HG02981 (cell line): ENCODE measurements at regions not wholly inside any gene's neighbourhood (a gene's known extent, or its start where the extent isn't known, plus 50 kb on each side); places are given as distances from the start of the nearest gene placed in this dataset.
"Not testable (repeated sequence)": the region's sequence is repeated elsewhere in the genome, so short reads cannot be mapped to it uniquely, and the experiment has no call there.

Experiments used
- ATAC-seq: cut with Tn5 transposase; IDR thresholded peaks from one replicate; pipeline ENCODE4 v1.9.1; 2021; ENCODE audit warnings: mild to moderate bottlenecking, moderate library complexity; ENCODE audit not compliant: unreplicated experiment

DNA sequence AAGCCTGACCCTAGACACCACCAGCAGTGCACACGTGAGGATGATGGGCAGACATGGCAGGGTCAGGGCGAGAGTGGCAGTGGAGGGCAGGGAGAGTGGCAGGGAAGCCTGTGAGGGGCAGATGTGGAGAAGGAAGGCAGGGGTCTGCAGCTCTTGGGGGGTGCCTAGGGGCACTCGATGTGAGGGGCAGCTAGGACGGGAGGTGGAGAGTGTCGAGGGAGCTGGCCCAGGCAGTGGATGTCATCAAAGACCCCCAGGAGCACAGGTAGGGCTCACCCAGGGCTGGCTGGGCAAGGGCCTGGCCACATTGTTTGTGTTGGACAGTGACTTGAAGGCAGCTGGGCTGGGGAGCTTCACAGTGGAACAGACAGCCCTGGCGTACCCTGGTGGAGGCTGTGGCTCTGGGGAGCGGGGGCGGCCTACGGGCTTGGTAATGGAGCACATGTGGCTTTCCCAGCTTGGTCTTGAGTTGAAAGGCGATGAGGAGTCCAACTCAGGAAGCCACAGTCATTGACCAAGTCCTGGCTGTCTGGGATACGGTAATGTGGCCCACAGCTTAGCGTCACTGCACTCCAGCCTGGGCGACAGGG is 87.1 kb downstream of the RTP5 start:
- no peak for ATAC-seq

DNA sequence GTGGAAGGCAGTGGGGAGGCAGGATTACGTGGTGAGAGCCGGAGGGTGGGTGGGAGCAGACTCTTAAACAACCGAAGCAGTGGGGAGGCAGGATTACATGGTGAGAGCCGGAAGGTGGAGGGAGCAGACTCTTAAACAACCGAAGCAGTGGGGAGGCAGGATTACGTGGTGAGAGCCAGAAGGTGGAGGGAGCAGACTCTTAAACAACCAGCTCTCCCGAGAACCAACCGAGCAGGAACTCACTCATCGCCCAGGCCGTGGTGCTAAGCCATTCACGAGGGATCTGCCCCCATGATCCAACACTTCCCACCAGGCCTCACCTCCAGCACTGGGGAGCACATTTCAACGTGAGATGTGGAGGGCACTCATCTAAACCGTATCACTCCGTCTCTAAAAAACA is 87.7 kb downstream of the RTP5 start:
- no peak for ATAC-seq

DNA sequence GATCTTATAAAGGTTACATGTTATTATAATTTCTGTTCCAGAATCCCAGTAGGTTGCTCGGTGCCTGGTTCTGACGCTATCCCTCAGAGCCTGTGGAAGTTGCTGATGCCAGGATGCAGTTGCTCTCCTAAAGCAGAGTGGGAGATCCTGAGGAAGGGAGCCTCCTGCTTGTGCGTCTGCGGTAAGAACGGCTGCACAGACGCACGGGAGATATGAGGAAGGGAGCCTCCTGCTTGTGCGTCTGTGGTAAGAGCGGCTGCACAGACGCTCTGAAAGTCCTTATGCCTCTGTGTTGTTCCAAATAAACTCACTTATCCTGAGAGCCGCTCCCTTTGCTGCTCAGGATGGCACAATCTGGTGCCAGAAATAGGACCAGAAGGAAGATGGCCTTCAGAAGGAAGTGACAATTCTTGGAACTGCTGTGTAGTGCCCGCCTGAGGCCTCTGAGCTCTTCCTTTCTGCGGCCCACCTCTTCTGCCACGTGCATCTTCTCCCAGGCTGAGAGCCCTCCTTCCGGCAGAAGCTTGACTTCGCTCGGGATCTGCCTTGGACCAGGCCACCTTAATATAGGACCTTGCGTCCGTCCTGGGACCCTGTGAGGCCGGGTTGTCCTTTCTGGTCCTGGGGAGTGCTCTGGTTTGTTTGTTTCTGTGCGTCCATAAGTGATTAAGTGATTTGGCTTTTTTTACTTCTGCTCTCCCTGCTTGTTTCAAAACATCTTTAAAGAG is 89.5 kb downstream of the RTP5 start:
- ATAC-seq = no peak

DNA sequence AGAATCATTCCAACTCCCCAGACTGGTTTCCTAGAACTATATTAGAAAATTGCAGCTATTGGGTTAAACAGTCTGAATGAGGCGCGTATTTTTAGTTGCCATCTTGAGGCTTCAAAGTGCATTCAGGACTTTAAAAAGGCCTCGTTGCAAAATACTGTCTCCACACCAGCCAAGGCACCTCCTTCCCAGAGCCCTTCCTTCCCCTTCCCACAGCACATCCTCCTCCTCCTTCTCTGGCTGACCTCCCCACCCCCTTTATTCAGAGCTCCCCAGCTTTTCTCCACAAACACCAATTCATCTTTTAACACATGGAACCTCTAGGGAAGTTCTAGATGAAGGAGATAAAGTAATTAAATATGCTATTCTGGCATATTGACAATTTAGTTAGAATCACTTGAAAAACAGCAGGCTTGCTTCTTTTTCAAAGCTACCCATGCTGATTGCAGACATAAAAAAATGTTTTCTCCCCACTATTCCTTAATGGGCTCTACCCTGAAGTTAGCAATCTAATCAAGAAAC is 90.3 kb downstream of the RTP5 start:
- no peak for ATAC-seq

DNA sequence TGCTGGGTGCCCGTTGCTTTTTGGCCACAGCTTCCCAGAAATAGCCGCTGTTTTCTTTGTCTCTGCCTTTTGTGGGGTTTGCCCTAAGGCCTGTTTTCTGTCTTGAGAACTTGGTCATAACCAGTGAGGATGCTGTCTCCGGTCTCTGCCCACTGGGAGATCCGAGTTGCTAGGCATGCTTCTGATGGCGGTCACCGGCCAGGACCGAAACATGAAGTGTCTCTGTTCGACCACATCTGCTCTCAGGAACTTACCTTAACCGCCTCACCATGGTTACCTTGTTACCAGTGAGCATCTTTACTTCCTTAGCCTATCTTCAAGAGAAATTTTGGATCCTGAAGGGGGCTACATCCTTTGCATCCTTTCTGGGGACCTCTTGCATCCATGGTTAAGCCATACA is 91.9 kb downstream of the RTP5 start:
- no peak for ATAC-seq

DNA sequence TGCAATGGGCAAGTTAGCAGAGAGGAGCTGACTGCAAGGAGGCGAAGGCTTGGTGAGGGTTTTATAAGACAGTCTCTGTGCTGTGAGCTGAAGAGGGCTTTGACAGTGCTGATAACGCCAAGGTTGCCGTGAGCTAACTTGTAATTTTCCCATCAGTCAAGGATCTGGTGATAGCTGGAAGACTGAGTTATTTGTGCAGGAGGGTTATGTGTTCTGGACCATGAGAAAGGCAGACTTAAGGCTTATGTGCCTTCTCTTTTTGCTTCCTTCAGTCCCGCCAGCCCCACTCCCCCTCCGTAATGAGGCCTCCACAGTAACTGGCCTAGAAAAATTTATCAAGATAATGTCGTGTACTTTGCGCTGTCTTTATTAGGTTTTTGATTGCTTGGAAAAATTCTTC is 94.6 kb downstream of the RTP5 start:
- ATAC-seq = no peak

DNA sequence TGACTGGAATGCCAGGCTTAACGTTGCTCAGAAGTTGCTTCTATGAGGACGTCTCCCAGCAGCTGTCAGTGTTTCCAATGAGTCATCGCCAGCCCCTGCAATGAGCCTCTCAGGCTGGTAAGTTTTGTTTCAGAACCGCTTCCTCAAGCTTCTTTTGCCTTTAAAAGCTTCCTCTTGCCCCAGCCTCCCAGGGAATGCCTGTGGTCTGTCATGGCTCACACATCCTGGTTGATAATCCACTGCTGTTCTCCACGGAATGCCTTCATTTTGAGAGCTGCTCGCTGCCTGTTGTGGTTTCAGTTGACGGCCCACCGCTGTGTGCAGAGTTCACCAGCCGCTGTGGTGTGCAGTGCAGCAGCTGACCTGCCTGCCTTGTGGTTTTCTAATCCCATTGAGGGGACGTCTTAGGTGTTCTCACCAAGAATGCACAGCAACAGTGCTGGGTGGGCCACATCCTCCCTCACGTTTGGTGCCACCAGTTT is 96.4 kb downstream of the RTP5 start:
- peak; percentile 84 for ATAC-seq

DNA sequence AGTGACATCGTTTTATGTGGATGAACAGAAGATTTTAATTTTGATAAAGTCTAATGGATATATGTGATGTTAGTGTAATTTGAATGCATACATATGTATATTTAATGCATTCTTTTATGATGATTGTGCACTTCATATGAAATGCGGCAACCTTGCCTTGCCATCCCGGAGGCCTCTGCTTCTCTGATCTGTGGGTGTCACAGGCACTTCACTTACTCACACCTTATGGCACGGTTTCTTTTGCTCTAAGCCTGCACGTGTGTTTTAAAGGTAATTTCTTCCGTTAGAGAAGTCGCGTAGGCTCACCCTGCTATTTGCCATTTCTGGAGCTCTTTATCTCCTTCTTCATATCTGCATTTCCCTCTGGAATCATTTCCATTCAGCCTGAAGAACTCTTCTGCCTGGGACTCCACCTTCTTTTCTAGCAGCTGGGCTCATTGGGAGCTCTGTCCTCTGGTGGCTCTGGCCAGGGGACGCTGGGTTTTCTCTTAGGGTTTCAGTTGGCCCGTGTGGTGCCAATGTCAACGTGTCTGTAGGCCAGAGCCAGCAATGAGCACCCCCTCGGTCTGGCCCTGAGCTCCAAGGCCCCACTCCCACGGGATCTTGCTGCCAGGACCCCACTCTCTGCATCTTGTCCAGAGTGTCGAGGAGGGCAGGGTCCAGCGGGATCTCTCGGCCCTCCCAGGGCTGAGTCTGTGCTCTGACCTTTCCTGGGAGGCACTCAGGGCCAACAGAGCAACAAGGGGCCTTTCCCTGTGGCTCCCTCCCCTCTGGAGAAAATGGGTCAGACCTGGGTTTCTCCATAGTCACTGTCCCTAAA is 97.3 kb downstream of the RTP5 start:
- no peak for ATAC-seq

DNA sequence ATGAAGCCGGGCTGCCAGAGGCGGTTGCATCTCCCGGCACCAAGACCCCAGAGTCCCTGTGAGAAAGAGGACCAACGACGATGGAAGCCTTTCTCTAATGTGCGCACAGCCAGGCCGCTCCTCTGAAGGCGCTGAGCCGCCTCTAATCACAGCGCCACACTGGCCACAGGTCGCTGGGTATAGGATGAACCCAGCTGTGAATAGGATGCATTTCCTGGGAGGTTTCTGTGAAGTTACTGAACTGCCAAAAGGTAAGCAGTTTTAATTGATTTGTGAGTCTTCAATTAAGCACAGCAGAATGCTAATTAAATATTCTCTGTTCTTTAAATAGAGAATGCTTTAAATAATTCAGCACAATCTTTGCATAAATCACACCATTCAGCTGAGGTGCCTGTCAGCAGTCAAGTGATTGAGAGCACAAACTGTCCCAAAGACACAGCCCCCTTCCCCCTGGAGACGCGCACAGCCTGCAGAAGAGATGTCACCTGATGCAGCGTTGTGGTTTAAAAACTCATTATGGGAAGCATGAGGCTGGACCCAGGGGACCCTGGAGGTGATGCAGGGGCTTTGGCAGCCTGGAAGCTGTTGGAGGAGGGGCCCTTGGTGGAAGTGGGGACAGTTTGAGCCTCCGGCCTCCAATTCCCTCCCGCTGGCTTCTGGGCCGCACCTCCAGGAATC is 98.1 kb downstream of the RTP5 start:
- no peak for ATAC-seq

DNA sequence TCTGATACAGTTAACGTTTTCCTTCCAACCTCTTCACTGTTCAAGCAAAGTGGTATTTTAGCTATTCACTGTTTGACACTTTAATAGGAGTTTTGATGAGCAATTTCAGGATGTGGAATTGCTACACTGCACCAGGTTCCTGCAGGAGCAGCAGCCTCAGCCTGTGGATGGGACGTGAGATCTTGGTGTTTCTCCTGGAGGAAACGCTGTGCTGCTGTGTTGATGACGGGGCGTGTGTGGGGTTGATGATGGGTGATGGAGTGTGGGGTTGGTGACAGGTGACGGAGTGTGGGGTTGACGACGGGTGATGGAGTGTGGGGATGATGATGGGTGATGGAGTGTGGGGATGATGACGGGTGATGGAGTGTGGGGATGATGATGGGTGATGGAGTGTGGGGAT is 98.9 kb downstream of the RTP5 start:
- ATAC-seq = no peak

DNA sequence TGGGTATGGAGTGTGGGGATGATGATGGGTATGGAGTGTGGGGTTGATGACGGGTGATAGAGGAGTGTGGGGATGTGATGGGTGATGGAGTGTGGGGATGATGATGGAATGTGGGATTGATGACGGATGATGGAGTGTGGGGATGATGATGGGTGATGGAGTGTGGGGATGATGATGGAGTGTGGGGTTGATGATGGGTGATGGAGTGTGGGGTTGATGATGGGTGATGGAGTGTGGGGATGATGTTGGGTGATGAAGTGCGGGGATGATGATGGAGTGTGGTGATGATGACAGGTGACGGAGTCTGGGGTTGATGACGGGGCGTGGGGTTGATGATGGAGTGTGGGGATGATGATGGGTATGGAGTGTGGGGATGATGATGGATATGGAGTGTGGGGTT is 99.7 kb downstream of the RTP5 start:
- ATAC-seq = not testable (repeated sequence)

DNA sequence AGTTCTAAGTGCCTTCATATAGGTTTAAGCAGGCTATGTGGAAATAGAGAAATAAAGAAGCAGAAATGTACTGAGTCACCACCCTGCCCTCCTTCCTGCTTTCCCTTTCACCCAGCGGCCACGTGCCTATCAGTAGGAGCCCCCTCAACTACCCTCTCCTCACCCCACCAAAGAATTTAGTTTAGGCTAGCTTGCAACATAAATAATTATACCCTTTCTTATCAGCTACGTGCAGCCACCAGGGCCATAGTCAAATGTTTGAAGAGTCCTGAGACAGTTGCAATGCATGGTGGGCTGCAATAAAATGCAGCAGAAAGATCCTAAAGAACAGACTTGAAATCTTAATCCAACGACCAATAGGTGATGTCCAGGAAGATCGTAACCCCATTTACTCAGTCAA is 101.2 kb downstream of the RTP5 start:
- ATAC-seq = no peak

DNA sequence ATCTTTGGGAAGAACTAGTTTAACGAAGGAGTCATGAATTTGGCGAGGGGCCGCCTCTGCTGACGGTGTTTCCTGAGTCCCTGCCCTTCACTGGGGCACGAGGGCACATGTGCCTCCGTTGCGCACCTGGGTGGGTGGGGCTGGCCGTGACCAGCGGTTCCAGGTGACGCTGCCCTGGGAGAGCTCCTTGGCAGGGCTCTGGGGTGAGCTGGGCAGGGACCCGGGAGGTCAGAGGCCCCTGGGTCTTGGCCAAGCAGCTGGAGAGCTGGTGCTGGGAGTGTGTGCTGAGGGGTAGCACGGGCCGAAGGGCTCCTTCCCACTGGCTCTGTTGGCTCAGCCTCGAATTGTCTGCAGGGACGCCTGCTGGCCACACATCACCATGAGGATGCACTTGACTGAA is 104.6 kb downstream of the RTP5 start:
- no peak for ATAC-seq

DNA sequence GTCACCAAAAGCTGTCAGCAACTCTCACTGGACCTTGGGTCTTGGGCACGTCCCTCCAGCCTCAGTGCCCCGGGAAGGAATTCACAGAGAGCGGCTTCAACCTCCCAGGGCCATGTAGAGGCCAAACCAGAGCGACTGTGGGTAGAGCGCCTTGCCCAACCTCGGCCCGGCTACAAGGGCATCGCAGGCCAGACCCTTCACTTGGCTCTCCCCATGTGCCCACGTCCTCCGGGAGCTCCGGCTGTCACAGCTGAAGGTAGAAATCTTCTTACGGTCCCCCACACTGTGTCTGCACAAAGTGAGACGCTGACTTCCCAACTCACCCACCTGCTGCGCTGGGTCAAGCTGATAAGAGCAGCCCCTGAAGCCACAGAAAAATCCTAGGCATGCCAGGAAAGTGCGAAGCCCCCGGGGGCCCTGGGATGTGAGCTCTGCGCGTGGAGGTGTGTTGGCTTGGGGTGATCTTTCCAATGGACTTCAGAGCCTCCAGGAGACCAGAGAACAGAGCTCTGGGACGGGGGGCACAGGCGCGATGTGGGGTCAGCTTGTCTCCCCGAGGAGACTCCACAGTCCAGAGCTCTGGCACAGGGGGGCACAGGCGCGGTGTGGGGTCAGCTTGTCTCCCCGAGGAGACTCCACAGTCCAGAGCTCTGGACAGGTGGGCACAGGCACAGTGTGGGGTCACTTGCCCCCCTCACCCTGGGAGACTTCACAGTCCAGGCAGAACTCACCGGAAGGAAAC is 105.5 kb downstream of the RTP5 start:
- ATAC-seq = no peak

DNA sequence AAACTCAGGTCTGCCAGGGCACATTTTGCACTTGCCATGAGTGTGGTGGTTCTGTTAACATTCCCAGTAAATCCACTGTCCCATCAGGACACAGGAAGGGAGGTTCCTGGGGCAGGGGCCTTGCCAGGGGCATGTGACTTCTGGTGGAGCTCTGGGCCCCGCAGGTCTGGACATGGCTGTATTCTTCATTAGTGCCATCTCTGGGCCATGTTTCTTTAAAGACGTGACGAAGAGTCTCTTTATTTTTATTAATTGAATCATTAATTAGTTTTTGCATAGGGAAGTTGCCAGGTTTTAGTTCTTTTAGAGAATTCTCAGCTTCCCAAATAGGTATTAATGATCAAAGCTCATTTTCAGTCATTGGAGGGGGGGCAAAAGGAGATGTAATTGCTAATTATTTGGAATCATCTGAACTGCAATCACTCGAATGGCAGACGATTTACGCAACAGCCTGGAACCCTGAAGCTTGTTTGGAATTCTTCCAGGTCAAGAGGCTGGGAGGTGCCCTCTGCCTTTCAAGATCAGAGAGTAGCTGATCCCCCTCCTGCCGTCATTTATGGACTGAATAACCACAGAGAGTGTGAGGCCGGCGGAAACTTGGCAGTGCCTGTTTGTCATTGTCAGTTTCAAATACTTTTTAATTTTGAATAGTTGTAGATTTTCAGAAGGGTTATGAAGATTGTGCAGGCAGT is 106.2 kb downstream of the RTP5 start:
- ATAC-seq = no peak

DNA sequence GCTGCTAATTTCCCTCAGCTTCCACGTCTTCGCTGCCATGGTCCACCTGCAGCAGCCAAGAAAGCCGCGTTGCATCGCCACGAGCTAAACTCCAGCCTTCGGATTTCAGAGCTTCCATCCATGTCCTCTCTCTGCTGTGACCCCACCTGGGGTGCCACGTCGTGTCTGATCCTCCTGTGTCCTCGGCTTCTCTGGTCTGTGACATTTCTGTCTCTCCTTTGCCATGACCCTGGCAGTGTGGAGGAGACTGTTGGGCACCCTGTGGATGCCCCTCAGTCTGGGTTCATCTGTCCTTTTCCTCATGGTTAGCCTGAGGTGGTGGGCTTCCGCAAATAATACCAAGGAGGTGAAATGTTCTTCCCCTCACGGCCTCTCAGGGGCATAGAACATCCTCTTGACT is 106.8 kb downstream of the RTP5 start:
- ATAC-seq = no peak

DNA sequence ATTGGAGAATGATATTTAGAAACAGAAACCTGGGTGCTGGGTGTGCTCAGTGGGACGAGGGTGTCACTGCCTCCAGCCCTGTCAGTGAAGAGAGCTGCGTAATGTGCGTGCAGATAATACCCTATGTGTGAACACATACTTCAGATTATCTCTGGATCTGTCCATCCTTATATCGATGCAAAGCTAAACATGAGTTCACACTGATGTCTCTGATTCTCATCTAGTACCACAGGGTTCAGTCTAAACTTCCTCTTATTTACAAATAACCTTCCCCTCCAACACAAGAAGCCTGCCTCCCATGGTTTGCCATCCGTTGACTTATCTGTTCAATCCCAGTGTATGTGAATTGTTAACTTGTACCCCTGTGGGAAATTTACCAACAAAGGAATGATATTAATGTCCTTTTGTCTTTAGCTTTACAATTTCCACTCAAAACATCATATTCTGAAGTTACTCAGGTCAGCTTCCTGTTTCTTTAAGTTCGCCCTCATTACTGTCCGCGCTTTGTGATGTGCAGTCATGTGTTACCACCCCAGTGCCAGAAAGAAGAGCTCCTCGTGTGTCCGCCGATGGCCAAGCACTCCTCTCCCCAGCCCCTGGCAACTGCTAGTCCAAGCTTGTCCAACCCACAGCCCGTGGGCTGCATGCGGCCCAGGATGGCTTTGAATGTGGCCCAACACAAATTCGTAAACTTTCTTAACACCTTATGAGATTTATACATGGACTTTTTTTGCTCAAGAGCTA is 108.2 kb downstream of the RTP5 start:
- ATAC-seq = no peak

DNA sequence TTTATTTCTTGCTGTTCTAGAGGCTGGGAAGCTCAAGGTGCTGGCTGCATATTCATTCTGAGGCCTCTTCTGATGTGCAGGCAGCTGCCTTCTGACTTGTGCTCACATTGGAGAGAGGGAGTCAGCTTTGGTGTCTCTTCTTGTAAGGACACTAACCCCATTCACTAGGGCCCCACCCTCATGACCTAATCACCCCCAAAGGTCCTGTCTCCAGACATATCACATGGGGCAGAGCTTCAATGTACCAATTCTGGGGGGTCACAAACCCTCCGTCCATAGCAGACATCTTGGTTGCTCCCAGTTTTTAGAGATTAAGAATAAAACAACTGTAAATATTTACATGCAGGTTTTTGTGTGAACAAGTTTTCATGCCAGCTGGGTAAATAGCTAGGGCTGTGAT is 109.1 kb downstream of the RTP5 start:
- no peak for ATAC-seq

DNA sequence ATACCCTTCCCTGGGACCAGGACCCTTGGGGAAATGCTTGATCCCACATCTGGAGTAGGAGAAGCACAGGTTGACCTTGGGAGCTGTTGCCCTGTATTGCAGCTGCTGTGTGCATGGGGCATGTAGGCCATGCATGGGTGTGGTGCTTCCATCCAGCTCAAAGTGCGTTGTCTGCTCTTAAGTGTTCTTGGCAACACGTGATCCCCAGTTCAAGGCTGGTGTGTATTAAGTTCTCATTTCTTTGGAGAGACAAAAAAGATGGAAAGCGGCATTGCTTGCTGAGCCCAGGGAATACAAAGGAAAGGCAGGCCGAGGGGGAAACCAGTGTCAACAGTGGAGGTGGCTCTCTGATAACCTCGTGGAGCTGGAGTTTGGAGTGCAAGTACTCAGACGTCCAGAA is 110.7 kb downstream of the RTP5 start:
- ATAC-seq = no peak
